HCT116 (cell line): ENCODE measurements at regions not wholly inside any gene's neighbourhood (a gene's known extent, or its start where the extent isn't known, plus 50 kb on each side); places are given as distances from the start of the nearest gene placed in this dataset.

Experiments
- ATF3 ChIP-seq: IDR thresholded peaks from 2 replicates; pipeline ENCODE4 v1.6.1; 2012
- CEBPB ChIP-seq: IDR thresholded peaks from 2 replicates; pipeline ENCODE4 v1.6.1; 2012; ENCODE audit warnings: low read depth
- CTCF ChIP-seq, 3 experiments: fragments of 200-600 bp in 1 of 3; sonication (generic) in 1 of 3; IDR thresholded peaks in 2 of 3; conservative IDR thresholded peaks in 1 of 3; 2 replicates each; pipeline ENCODE4 v1.5.1; 2012 to 2017; ENCODE audit warnings: low read depth in 2 of 3, low read length in 2 of 3, antibody characterized with exemption in 1 of 3, borderline replicate concordance in 1 of 3, control low read depth in 1 of 3, mild to moderate bottlenecking in 1 of 3, mixed read lengths in 1 of 3, mixed run types in 1 of 3, moderate library complexity in 1 of 3; ENCODE audit not compliant: insufficient read depth in 1 of 3
- EZH2 ChIP-seq: fragments of 200-600 bp; sonication (generic); IDR thresholded peaks from 2 replicates; pipeline ENCODE4 v1.6.1; 2017; ENCODE audit warnings: antibody characterized with exemption, mixed run types
- JUND ChIP-seq: IDR thresholded peaks from 2 replicates; pipeline ENCODE4 v1.6.1; 2012
- POLR2A ChIP-seq: IDR thresholded peaks from 2 replicates; pipeline ENCODE4 v1.7.0; 2011; ENCODE audit warnings: borderline replicate concordance; ENCODE audit not compliant: insufficient read depth, insufficient read length; ENCODE audit errors: extremely low read depth
- POLR2AphosphoS5 ChIP-seq: IDR thresholded peaks from 2 replicates; pipeline ENCODE4 v1.6.1; 2011; ENCODE audit warnings: mild to moderate bottlenecking, low read depth, low read length, moderate library complexity
- REST ChIP-seq: IDR thresholded peaks from 2 replicates; pipeline ENCODE4 v1.6.1; 2012; ENCODE audit warnings: low read depth
- SP1 ChIP-seq: IDR thresholded peaks from 2 replicates; pipeline ENCODE4 v1.6.1; 2012; ENCODE audit warnings: low read depth

GRCh38 chr1:93758842-93759515 lies 77.3 kb upstream of the BCAR3 start:
- TF ChIP-seq ATF3 (no peak), CTCF (IDR thresholded peaks at IDR 0.05 in 2 of 3, conservative IDR thresholded peaks at IDR 0.05 in 1 of 3; ENCODE audit: borderline replicate concordance in 1 of 3, insufficient read depth in 1 of 3, low read depth in 2 of 3, low read length in 2 of 3) (no peak), EZH2 (no peak), POLR2AphosphoS5 (no peak), REST (no peak), SP1 (no peak), CEBPB (no peak), POLR2A (no peak), JUND (no peak)
